ENCODE measurements at regions not wholly inside any gene's neighbourhood (a gene's known extent, or its start where the extent isn't known, plus 50 kb on each side); places are given as distances from the start of the nearest gene placed in this dataset.

DNA sequence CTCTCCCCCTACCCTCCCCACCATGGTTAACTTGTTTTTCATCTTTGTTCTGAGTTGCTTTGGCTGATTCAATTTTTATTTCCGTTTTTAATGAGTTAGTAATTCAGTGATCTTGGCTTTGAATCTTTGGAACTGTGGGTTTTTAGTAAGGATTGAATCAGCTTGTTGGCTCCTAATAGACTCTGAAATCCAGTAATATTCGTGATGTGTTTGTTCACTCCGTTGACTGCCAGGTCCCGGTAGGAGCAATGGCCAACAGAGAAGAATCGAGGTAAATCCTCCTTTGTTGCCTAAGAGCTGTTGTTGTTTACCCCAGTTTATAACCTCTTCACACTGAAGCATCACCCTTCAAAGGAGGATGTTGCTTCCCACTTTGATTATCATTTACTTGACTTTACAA is 92.7 kb downstream of the PCSK1 start:
- DNase-seq: no peak

GRCh38 chr5:96339862-96340261 is 93.2 kb downstream of the PCSK1 start:
- DNase-seq: no peak

DNA sequence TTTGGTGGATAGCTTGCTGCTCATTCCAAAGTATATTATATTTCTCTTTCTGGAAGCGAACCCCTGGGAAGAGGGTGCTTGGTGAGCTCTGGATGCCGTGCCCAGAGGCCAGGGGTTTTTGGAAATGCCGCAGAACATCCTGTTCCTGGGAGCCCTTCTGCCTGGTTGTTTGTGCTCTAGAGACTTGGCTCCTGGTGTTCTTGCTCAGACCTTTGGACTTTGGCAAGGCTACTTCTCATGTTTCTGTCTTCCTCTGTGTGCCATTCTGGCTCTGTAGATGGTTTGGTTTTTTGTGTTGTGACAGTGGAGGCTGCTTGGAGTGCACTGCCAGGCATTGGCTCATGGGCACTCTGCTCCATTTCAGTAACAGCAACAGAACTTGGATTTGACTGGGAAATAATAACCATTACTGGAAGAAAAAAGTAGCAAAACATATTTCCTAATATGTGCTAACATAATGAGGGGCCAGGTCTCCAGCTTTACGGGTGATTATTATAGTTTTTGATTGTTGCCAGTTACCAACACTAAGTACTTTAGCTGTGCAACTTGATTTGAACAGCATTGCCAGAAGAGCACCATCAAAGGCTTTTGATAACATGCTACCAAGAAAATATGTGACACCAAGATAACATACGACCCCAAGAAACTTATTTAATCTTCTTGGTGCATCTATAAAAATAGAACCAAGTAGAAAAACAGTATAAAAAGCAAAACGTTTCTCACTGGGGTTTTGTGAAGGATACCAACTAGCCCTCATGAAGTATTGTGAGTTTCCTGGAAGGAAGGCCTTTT is 94.2 kb downstream of the PCSK1 start:
- DNase-seq: no peak

DNA sequence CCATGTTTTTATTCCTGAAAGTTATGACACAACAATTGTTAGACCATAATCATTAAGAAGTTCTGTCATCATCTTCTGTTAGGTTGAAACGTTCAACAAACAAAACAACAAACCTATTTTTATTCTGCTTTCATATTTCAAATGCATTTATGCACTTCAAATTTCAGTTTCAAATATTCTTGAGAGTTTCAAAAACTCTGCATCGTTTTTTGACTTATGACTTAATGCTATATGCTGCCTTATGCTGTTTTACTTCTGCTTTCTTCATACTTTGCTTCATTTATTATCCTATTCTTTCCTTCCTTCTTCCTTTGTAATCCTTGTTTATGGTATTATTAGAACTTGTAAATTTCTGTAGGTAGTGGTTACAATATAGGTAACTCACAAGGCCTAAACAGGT is 95.0 kb downstream of the PCSK1 start:
- DNase-seq: no peak

DNA sequence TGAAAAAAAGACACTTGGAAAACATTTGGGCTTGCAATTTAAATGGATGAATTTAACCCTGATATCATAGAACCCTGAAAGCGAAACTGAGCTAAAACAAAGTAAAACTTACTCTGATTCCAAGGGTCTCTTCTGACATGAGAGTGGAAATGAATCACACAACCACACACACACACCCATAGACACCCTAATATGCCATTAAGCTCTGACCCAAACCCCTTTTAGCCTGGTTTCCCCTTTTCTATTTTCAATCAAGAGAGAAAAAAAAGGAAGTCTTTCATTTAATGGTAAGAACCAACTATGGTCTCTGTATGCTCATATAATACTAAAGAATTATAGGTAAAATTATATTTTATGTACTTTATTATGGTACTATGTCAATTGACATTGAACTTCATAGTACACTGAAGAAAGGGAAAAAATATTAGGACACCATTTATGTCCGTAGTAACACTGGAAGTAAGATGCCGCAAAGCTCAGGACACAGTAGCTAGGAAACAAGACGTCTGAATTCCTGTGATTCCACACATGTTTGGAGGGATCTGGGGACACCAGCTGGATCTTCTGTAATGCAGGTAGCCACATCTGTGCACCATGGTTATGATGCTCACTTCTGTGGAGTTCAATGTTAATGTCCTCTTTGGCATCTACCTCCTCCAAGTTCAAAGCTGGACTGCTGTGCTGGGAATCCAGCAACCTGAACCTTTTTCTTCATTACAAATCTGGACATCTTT is 95.8 kb downstream of the PCSK1 start:
- DNase-seq: no peak

DNA sequence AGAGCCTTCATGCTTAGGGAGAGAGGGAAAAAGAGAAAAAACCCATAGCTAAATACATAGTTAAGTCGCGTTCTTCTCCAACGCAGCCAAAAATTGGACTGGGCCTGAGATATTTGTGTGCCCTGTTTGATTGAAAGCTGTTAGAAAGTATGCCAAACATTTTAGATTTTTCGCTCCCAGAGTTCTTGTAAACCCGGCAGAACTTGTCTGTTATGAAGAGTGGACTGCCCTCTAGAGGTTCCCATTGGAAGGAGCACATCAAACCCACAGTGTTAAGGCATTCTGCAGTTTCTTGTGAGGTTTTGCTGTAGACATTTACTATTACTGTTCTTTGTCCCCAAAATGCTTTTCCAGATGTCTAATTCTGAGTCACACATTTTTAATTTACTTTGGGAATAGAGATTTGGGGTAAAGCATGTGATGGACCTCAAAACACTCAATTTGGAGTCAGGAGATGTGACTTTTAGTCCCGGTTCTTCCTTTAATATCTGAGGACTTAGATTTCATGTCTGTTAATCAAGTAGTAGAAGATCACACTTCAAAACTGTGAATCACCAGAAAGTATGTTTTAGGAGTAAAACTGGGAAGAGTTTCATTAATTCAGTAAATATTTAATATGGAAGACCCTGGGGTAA is 96.6 kb downstream of the PCSK1 start:
- peak; percentile 94 for DNase-seq

- DNase-seq: no peak
Measured at GRCh38 chr5:96335873-96336272, 97.2 kb downstream of the PCSK1 start.

GRCh38 chr5:96333391-96333790 is 99.7 kb downstream of the PCSK1 start:
- DNase-seq: no peak

DNA sequence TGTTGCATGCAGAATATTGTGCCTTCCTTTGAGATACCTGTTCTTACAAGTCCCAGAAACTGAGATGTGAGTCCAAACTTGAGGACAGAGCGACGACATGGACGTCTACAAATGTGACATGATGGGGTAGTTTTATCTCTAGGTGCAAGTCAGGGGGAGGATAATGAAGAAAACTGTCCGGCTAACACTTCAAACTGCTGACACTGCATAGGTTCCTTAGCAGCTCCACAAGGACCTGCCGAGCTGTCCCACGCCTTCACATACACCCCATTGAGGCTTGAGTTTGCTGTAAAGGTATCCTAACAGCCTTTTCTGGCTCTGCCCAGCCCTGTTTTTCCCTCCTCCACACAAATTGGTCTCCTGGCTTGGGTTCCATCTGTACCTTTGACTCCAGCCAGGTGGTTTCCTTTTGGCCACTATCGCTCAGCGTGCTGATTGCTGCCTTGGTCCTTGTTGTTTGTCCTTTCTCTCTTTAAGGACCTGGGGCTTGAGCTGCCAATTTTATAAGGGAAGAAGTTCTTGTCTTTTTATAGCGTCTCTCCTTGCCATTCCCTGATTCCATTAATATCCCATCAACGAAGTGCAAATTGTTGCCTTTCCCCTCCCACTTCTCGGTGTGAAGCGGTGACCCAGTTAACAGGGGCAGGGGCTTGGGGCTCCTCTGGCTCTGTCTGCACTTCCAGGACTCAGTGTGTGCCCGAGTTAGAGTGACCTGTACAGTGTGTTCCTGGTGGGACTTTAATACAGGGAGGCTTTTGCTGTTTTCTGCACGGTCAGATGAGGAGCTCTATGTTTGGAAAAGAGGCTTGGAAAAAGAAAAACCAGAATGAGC is 100.3 kb downstream of the PCSK1 start:
- DNase-seq: no peak

GRCh38 chr5:96331681-96332361 is 101.2 kb downstream of the PCSK1 start:
- DNase-seq: no peak

- DNase-seq: no peak
Measured at GRCh38 chr5:96331210-96331609, 101.8 kb downstream of the PCSK1 start.

DNA sequence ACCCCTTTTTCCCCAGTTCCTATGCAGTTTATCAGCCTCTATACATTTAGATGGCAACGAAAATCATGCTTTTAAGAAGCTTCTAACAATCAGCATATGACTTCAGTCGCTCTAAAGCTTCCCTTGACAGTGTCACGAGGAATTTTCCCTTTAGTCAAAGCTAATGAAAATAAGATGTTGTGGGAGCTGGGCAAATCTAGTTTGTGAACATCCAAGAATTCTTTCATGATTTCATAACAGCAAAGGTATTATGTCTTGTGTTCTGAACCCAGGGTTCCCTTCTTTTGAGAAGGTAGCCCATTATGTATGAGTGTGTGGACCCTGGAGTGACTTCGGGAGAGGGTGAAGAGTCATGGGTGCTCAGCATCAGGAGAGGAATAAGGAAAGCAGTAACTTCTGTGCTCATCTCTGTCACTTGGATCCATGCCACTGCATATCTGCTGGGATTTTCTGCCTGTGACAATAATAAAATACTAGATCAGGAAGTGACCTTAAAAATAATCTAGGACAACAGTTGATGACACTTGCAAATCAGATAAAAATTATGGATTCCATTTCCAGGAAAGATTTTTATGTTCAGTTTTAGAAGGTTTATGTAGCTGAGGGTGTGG is 102.4 kb downstream of the PCSK1 start:
- no peak for DNase-seq

- DNase-seq: no peak
Measured at GRCh38 chr5:96329886-96330529, 103.0 kb downstream of the PCSK1 start.

GRCh38 chr5:96329289-96329688 is 103.8 kb downstream of the PCSK1 start:
- DNase-seq: no peak

GRCh38 chr5:96327722-96328121 is 105.3 kb downstream of the PCSK1 start:
- no peak for DNase-seq

GRCh38 chr5:96326902-96327301 is 106.1 kb downstream of the PCSK1 start:
- no peak for DNase-seq

GRCh38 chr5:96324708-96325107 is 108.3 kb downstream of the PCSK1 start:
- peak; percentile 25 for DNase-seq

DNA sequence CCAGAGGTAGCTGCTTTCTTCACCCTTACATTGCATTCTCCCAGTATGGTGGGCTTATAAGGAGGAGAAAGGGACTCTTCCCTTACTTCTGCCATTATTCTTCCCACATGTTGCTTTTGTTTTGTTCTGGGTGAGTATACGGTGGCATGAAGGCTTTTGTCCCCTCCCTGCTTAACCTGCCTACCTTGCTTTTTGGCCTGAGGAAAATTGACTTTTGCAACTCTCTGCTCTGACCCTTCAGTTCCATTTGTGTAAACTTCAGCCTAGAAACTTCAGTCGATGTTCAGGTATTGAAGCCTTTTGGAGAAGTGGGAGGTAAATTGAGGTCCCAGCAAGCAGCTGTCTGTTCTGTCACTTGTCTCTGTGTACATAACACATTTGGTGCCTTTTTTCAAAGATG is 110.2 kb downstream of the PCSK1 start:
- DNase-seq: no peak

GRCh38 chr5:96322217-96322616 is 110.8 kb downstream of the PCSK1 start:
- DNase-seq: no peak

GRCh38 chr5:96321345-96321744 is 111.7 kb downstream of the PCSK1 start:
- DNase-seq: no peak

DNA sequence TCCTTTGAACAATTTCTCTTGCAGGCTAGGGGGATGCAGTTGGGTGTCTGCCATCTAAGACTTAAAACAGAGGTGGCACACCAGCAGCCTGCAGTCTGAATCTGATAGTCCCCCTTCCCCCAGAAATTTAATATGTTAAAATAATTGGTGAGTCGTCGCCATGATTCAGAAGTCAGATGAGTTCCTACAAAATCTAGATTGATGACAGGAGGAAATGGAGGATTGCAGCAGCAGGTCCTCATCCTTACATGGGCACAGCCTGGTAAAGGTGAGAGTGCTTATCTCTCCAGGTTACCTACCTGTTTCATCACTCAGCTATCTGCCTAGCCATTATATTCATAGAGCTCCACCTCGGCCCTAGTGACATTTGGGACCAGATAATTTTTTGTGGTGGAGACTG is 112.3 kb downstream of the PCSK1 start:
- DNase-seq: no peak
